ENCODE measurements at regions not wholly inside any gene's neighbourhood (a gene's known extent, or its start where the extent isn't known, plus 50 kb on each side); places are given as distances from the start of the nearest gene placed in this dataset.

DNA sequence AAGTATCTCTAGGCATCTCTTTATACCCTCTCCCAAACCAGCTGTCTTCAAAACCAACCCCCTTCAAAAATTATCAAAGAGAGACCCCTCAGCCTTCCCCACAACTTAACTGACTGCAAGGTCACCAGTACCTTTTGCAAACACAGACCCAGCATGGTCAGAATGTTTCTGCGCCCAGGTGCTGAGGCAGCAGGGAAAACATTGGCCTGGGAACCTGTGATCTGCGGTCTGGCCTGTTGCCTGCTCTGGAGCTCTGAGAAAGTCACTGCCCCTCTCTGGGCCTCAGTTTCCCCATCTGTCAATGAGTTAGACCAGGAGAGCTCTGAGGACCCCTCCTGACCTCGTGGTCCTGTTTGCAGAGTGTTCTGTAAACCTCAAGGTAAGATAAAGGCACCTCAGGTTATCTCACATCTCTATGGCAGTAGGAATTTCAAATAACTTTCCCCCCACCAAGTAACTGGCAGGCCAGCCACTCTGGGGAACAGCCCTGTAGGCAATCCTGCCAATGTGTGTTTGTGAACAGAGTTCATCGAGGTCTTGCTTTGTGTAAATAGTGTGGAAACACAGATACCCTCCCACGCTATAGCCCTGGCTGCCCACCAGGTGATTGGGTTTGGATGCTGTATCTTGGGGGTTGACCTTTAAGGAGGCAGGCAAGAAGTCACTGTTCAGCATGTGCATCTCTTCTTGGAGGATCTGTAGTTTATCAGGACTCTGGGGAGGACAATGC is 50.0 kb upstream of the SMAD6 start:
- Mint-ChIP-seq H3K36me3 (ENCODE audit: low read depth) (no peaks in the 10 kb centered on the region), H3K4me3 (no peak overlapping the region), H3K9me3 (ENCODE audit: insufficient read depth) (no peaks in the 10 kb centered on the region), H3K27me3 (ENCODE audit: low read depth) (peaks cover 11% of the 10 kb centered on the region), H3K27ac (no peak overlapping the region), H3K4me1 (ENCODE audit: low read depth) (peaks cover 11% of the 10 kb centered on the region)
- DNase-seq, result no peak
- POLR2A ChIA-PET, result no interaction called here
- CTCF ChIA-PET, result no interaction called here
- no peak for ATAC-seq
